HFF-Myc (cell line): ENCODE measurements at regions not wholly inside any gene's neighbourhood (a gene's known extent, or its start where the extent isn't known, plus 50 kb on each side); places are given as distances from the start of the nearest gene placed in this dataset.

Experiments
- DNase-seq: peaks from one replicate; pipeline ENCODE4 v3.0.0-alpha.2; 2011; ENCODE audit warnings: low read depth; ENCODE audit errors: extremely low read depth
- H3K4me3 ChIP-seq: replicated peaks from 2 replicates; pipeline ENCODE4 v1.5.1; 2011; ENCODE audit warnings: low read depth, mild to moderate bottlenecking, control low read depth, low read length
- TF ChIP-seq, protein P1 (sequence below): IDR thresholded peaks from 2 replicates; pipeline ENCODE4 v1.5.1; 2012; ENCODE audit warnings: mild to moderate bottlenecking, low read depth, low read length, control low read depth; ENCODE audit errors: missing control alignments

DNA sequence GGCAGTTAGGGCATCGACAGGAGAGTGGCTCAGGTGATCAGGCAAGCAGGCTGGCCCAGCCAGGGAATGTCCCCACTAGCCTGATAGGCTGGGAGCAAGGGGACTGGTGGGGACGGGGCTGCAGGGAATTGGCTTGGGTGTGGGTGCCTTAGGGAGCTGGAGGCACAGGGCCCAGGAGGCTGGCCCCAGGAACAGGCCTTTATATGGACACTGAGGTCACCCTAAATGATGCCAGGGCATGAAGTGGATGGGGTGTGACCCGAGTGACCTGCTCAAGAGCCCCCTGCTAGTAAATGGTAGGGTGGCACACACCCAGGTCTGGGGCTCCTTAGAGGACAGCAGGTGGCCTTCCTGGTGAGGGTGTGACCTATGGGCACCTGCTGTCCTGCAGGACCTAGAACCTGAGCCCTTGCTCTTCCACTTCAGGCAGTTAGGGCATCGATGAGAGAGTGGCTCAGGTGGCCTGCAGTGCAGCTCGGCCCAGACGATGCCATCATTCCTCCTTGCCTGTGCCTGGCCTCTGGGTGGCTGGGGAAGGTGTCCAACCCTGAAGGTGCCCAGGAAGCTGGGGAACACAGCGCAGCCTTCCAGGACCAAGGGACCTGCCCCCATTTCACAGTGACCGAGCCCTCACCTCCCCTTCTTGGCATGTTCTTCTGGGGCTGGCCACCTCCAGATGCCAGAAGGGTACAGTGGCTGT is 51.7 kb upstream of the LEP start:
- no peak overlapping the region for H3K4me3 ChIP-seq
- TF ChIP-seq, protein P1, sequence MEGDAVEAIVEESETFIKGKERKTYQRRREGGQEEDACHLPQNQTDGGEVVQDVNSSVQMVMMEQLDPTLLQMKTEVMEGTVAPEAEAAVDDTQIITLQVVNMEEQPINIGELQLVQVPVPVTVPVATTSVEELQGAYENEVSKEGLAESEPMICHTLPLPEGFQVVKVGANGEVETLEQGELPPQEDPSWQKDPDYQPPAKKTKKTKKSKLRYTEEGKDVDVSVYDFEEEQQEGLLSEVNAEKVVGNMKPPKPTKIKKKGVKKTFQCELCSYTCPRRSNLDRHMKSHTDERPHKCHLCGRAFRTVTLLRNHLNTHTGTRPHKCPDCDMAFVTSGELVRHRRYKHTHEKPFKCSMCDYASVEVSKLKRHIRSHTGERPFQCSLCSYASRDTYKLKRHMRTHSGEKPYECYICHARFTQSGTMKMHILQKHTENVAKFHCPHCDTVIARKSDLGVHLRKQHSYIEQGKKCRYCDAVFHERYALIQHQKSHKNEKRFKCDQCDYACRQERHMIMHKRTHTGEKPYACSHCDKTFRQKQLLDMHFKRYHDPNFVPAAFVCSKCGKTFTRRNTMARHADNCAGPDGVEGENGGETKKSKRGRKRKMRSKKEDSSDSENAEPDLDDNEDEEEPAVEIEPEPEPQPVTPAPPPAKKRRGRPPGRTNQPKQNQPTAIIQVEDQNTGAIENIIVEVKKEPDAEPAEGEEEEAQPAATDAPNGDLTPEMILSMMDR = no peak
- DNase-seq = no peak

DNA sequence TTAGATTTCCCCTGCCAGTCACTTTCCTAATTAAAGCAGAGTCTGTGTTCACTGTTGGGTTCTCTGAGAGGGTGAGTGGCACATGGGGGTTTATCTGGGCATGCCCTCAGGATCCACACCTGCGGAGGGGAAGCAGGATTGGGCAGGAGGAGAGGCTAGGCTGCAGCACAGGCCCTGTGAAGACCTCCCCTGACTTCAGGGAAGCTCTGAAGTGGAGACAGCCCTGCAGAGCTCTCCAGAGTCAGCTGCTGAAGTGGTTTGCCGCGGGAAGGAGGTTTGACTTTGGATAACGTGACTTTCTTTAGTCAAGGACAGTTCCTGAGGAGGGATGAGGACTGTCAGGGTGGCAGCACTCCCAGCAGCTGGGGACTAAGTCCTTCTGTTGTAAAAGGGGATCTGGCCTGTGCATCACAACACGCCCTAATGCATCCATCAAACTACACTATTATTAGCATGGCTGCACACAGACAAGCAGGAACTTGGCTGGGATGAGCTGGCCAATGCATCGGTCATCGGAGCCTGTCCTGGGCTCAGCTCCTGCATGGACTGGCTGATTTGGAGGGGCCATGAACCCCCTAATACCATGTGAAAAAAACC is 50.9 kb upstream of the LEP start:
- H3K4me3 ChIP-seq = no peak overlapping the region
- TF ChIP-seq, protein P1 = no peak
- DNase-seq = no peak

DNA sequence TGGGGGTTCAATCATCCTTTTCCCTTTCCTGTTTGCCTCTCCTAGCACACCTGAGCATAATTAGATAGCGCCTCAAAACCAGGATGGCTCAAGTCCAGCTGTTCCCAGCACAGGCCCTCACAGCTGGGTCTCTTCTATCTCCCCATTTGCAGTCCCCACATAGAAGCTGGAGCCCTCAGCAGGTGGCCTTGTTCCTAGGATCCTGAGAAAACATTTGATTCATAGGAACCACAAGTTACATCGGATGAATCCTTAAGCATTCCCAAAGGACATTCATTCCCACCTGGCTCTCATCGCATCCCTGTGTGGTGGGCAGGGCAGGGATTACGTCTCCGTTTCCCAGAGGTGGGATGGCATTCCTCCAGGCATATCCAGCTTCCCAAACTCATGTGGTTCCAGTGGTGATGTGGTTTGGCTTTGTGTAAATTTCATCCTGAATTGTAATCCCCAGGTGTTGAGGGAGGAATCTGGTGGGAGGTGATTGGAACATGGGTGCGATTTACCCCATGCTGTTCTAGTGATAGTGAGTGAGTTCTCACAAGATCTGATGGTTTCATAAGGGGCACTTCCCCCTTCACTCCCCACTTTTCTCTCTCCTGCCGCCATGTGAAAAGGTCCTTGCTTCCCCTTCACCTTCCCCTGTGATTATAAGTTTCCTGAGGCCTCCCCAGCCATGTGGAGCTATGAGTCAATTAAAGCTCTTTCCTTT is 49.8 kb upstream of the LEP start:
- DNase-seq = no peak
- H3K4me3 ChIP-seq = no peak overlapping the region
- TF ChIP-seq, protein P1 = no peak
